Loucy (cell line): ENCODE measurements at regions not wholly inside any gene's neighbourhood (a gene's known extent, or its start where the extent isn't known, plus 50 kb on each side); places are given as distances from the start of the nearest gene placed in this dataset.

Experiments used
- H2AFZ ChIP-seq: fragments of 200-600 bp; sonication (generic); 2 replicates; pipeline ENCODE4 v1.6.0; 2016; ENCODE audit warnings: antibody characterized with exemption, mild to moderate bottlenecking, low read length, moderate library complexity
- H3F3A ChIP-seq: fragments of 200-600 bp; 2 replicates; pipeline ENCODE4 v1.6.0; 2016; ENCODE audit warnings: antibody characterized with exemption, low read depth, mild to moderate bottlenecking
- H3K27me3 ChIP-seq: fragments of 200-600 bp; sonication (generic); 2 replicates; pipeline ENCODE4 v1.6.1; 2014; ENCODE audit warnings: low read length, mild to moderate bottlenecking; ENCODE audit not compliant: insufficient read depth, poor library complexity, severe bottlenecking
- H3K36me3 ChIP-seq: fragments of 200-600 bp; sonication (generic); 2 replicates; pipeline ENCODE4 v1.6.1; 2016; ENCODE audit warnings: low read length; ENCODE audit not compliant: insufficient read depth
- H3K4me1 ChIP-seq: fragments of 200-600 bp; sonication (generic); 2 replicates; pipeline ENCODE4 v1.5.1; 2014; ENCODE audit warnings: low read length, mild to moderate bottlenecking; ENCODE audit not compliant: insufficient read depth, poor library complexity, severe bottlenecking
- H3K4me2 ChIP-seq: fragments of 200-600 bp; sonication (generic); 2 replicates; pipeline ENCODE4 v1.6.0; 2014; ENCODE audit warnings: antibody characterized with exemption, low read length, low read depth, mild to moderate bottlenecking; ENCODE audit not compliant: poor library complexity, severe bottlenecking
- H3K4me3 ChIP-seq: fragments of 200-600 bp; sonication (generic); 2 replicates; pipeline ENCODE4 v1.5.1; 2014; ENCODE audit warnings: low read length, mild to moderate bottlenecking, mixed read lengths; ENCODE audit not compliant: poor library complexity, severe bottlenecking
- H3K79me2 ChIP-seq: fragments of 200-600 bp; sonication (generic); 2 replicates; pipeline ENCODE4 v1.6.1; 2014; ENCODE audit warnings: low read length; ENCODE audit not compliant: insufficient read depth
- H3K9ac ChIP-seq: fragments of 200-600 bp; sonication (generic); 2 replicates; pipeline ENCODE4 v1.6.0; 2014; ENCODE audit warnings: mild to moderate bottlenecking, low read depth, low read length, moderate library complexity; ENCODE audit not compliant: poor library complexity, severe bottlenecking
- H3K9me2 ChIP-seq: fragments of 200-600 bp; sonication (generic); replicated peaks from 2 replicates; pipeline ENCODE4 v1.6.1; 2016; ENCODE audit warnings: low read depth, low read length, mixed read lengths
- H3K9me3 ChIP-seq: fragments of 200-600 bp; sonication (generic); 2 replicates; pipeline ENCODE4 v1.6.1; 2014; ENCODE audit warnings: mild to moderate bottlenecking, antibody characterized with exemption, low read length, low read depth; ENCODE audit not compliant: insufficient read depth
- H4K20me1 ChIP-seq: fragments of 200-600 bp; sonication (generic); 2 replicates; pipeline ENCODE4 v1.6.0; 2014; ENCODE audit warnings: antibody characterized with exemption, low read length, mild to moderate bottlenecking; ENCODE audit not compliant: insufficient read depth, poor library complexity, severe bottlenecking
- CTCF ChIP-seq: fragments of 200-600 bp; sonication (generic); conservative IDR thresholded peaks from 2 replicates; pipeline ENCODE4 v1.5.1; 2014; ENCODE audit warnings: mild to moderate bottlenecking, antibody characterized with exemption, low read length
- EZH2phosphoT487 ChIP-seq: fragments of 200-600 bp; IDR thresholded peaks from 2 replicates; pipeline ENCODE4 v1.6.1; 2018; ENCODE audit warnings: antibody characterized with exemption, mild to moderate bottlenecking, moderate library complexity, borderline replicate concordance

DNA sequence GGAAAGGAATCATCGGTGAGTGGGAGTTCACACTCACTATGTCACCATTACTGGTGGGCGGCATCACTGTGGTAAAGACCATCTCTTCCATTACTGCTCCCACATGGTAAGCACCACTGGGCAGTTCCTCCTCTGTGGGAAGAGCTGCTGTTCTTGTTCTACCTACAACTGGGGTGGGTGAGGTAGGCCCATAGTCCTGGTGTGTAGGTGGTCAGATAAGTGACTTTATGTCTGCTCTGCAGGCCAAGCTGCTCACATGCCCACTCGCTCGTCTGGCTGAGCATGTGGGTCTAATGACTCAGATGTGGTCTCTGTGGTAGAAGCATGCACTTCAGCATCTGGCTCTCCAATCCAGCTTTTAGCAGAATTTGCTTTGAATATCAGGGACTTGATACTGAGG lies 82.9 kb downstream of the TMEM215 start:
- H3K9ac ChIP-seq: no peak overlapping the region
- H3K4me3 ChIP-seq: no peak overlapping the region
- H3K36me3 ChIP-seq: no peaks in the 10 kb centered on the region
- no peaks in the 10 kb centered on the region for H3F3A ChIP-seq
- H3K9me2 ChIP-seq: no peaks in the 10 kb centered on the region
- H3K9me3 ChIP-seq: no peaks in the 10 kb centered on the region
- no peaks in the 10 kb centered on the region for H3K4me1 ChIP-seq
- H3K79me2 ChIP-seq: no peaks in the 10 kb centered on the region
- no peaks in the 10 kb centered on the region for H4K20me1 ChIP-seq
- TF ChIP-seq CTCF (no peak), EZH2phosphoT487 (no peak)
- H3K27me3 ChIP-seq: no peaks in the 10 kb centered on the region
- H3K4me2 ChIP-seq: no peak overlapping the region
- no peak overlapping the region for H2AFZ ChIP-seq

DNA sequence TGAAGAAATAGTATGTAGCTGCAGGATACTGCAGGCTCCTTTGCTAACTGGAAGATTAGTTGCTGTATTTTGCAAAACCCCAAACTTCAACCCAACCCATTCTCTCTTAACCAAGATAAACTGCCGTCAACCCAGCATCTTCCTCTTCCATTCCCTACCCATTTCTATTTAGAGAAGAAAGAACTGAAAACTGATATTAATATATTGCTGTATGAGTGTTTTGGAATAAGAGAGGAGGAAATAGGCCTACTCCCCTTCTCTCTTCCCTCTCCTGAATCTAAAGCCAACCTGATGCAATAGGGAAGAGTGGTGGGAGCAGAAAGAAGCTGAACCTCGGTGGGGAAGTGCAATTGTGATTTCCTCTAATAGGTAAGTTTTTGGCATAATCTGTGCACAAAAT lies 83.7 kb downstream of the TMEM215 start:
- Histone ChIP-seq H3K36me3 (no peaks in the 10 kb centered on the region), H3K9me2 (no peaks in the 10 kb centered on the region), H3K79me2 (no peaks in the 10 kb centered on the region), H3F3A (no peaks in the 10 kb centered on the region), H3K27me3 (no peaks in the 10 kb centered on the region), H3K9ac (no peak overlapping the region), H2AFZ (no peak overlapping the region), H3K4me1 (no peaks in the 10 kb centered on the region), H3K4me3 (no peak overlapping the region), H3K9me3 (no peaks in the 10 kb centered on the region), H4K20me1 (no peaks in the 10 kb centered on the region), H3K4me2 (no peak overlapping the region)
- TF ChIP-seq CTCF: no peak
- no peak for TF ChIP-seq EZH2phosphoT487

- H3K9ac ChIP-seq: no peak overlapping the region
- H3K4me3 ChIP-seq: no peak overlapping the region
- no peak overlapping the region for H2AFZ ChIP-seq
- H3K79me2 ChIP-seq: no peaks in the 10 kb centered on the region
- no peaks in the 10 kb centered on the region for H3K9me3 ChIP-seq
- TF ChIP-seq EZH2phosphoT487 (no peak), CTCF (no peak)
- no peaks in the 10 kb centered on the region for H3K4me1 ChIP-seq
- no peaks in the 10 kb centered on the region for H3K9me2 ChIP-seq
- no peaks in the 10 kb centered on the region for H3K27me3 ChIP-seq
- no peaks in the 10 kb centered on the region for H4K20me1 ChIP-seq
- H3K4me2 ChIP-seq: no peak overlapping the region
- H3F3A ChIP-seq: no peaks in the 10 kb centered on the region
- no peaks in the 10 kb centered on the region for H3K36me3 ChIP-seq
Observed at GRCh38 chr9:32867601-32868204, 84.4 kb downstream of the TMEM215 start.
